ENCODE measurements at regions not wholly inside any gene's neighbourhood (a gene's known extent, or its start where the extent isn't known, plus 50 kb on each side); places are given as distances from the start of the nearest gene placed in this dataset.

DNA sequence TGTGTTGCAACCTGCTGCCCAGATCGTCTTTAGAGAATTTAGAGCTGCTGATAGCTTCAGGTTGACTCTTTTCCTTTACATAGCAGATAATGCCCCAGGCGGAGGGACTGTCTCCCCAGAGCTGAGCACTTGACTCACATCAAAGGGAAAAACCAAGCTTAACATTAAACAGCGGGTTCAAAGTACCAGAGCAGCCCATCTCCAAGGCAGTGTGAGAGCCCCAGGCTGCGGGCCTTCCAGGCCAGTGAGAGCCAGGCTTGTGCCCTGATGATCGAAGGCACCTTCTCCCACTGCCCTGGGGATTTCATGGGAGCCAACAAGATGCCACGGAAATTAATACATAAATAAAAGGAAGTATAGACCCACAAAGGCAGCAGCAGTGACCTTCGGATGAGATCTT, 275.6 kb downstream of the XXYLT1 start:
- DNase-seq (ENCODE audit: low spot score): no peak

DNA sequence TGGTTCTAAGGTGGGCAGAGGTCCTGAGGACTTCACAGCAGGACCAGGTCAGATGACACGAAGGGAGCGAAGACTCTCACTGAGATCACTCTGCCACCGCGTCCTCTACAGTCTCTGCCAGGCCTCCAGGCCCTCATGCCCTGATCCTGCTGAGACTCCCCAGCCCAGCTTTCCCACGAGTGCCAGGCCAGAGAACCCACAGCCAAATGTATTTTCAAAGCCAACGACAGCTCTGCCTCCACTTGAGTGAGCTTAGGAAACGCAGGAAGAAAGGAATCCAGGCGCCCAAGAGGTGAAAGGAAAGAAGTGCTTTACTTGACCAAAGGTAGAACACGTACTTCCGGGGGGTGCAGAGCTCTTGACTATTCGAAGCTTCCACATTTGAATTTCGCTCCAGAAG, 275.0 kb downstream of the XXYLT1 start:
- no peak for DNase-seq (ENCODE audit: low spot score)

DNA sequence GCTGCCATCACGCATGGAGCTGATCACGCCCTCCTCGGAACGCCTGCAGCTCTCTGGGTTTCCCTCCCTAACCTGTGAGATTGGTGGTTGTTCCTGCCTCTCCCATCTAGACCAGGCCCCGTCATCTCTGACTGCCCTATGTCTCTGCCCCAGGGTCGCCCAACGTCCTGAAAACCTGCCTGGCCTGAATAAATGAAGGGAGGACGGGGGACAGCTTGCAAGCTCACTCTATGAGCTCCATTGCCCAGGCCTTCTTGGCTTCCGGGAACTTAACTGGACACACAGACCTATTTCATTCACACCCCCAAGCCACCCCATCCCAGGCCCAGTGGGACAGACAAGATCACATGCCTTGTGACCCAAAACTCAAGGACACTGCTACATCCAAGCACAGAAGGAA, 274.2 kb downstream of the XXYLT1 start:
- DNase-seq (ENCODE audit: low spot score): no peak

DNA sequence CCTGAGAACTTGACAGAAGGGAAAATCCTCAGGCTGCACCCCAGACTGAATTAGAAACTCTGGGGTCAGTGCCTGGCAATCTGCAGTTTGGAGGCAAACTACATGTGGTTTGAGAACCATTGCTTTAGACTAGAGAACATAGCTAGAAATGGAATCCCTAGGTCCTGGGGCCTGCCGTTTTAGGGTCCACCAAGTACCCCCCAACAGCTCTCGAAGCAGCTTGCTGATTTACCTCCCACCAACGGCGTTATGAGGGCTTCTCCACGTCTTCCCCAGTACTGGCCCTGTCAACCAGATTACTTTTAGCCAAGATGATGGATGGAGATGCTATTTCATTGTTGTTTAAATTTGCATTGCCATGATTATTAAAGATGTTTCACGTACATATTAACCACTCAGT, 272.5 kb downstream of the XXYLT1 start:
- no peak for DNase-seq (ENCODE audit: low spot score)

DNA sequence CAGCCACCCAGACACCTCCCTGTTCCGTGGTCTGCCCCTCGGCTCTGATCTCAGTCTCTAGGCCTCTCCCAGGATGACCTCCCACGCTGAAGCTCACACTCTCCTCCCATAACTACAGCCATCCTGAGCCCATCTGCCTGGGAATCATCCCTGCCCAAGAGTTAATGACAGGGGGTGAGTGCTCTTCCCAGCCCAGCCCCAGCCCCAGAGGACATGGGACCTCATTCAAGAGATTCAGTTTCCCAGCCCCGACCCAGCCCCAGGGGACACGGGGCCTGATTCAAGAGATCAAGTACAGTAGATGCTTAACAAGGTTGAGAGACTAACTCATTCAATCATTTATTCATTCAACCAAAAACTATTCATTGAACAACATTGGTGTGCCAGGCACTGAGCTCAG, 272.0 kb downstream of the XXYLT1 start:
- DNase-seq (ENCODE audit: low spot score): no peak

DNA sequence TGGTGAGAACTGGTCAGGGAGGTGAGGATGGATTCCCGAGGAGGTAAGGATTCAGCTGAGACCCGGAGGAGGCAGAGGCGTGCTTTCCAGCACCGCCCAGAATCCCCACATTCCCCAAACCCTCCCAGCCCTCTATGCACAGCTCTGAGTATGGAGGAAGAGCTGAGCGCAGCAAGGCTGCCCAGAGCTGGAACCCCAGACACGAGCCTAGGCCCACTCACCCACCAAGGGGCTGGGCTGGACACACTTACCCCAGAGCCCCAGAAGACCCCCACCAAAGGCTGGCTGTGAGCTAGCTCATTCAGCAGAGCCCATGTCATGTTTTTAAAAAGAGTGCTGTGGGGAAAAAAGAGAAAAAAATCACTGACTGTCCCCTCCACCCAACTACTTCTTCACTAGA, 271.5 kb downstream of the XXYLT1 start:
- no peak for DNase-seq (ENCODE audit: low spot score)

DNA sequence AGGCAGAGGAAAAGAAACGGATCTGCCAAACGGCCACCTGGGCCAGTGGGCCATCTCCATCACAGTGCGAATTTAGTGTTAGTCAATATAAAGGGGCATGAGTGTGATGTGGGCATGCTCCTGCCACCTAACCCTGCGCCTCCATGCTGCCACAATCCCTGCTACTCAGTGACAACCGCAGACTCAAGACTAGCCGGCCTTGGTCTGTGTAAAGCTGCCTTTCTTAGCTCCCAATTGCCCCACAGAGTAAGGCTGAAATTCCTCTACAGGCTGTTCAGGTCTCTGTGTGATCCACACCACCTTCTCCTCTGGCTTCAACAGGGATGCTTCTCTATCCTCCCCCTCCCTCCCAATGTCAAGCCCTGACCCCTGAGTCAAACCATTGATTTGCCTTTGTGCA, 269.7 kb downstream of the XXYLT1 start:
- no peak for DNase-seq (ENCODE audit: low spot score)

DNA sequence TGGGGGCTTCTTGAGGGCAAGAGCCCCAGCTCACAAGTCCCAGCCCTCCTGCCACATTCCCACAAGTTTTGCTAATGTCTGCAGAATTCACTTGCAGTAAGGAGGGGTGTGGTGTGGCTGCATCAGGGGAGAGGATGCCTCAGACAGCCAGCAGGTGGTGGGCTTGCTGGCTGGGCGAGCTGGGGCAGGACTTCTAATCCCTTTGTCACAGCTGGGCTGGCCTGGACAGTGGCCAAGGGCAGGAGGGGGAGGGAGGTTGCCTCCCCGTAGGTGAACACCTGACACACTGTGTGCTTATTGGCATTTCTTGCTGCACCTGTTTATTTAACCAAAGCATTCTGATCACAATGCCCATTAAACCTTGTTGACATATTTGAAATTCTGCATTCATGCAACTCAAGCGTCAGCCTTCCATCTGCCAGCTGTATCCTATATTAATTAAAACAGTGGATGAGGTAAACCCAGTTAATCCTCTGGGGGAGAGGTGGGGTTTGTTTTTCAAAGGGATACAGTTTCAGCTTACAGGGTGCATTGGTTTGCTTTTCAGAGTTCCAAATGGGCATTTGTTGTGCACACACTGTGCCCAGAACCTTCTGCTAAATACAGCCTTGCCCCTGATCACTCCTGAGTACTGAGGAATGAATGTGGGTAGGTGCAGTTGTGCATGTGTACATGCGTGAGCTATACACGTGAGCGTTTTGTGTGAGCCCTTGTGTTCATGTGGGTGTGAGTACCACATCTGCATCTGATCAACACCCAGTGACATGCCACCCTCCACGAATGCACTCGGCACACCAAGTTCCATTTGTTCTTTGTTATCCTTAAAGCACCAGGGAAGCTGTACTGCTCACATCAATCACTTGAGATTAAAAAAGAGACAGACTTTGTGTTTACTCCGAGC, 268.7 kb downstream of the XXYLT1 start:
- DNase-seq (ENCODE audit: low spot score): peak; percentile 14

DNA sequence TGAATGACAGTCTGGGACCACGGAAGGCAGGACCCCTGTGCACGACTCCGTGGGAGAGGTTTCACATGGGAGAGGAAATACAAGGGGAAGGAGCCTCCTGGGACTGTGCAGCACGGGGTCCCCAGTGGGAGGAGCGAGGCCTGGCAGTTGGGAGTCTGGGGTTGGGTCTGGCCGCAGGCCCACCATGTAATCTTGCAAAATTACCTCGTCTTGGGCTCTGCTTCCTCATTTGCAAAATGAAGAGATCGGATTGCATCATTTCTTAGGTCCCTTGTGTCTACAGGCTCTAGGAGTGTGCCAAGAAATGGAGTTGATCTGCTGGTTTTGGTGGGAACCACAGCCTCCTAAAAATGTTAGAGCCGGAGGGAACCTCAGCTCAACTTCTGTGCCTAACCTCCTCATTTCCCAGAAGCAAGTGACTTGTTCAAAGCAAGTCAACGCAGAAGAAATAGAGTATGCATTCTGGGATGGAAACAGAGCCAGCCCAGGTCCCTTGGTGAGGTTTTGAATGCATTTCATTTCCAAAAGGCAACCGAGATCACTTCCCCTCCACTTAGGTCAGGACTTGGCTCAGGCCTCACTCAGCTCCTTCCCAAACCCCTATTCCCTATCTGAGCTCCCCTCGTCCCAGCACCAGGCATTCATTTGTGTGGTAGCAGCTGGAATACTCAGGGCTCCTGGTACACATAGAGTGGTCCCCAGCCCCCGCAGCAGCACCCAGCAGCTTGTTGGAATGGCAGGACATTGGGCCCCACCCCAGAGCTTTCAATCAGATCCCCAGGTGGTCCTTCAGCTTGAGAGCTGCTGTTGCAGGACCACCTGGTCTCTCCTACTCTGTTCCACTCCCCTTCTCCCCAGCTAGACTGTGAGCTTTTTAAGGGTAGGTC, 267.7 kb downstream of the XXYLT1 start:
- no peak for DNase-seq (ENCODE audit: low spot score)

DNA sequence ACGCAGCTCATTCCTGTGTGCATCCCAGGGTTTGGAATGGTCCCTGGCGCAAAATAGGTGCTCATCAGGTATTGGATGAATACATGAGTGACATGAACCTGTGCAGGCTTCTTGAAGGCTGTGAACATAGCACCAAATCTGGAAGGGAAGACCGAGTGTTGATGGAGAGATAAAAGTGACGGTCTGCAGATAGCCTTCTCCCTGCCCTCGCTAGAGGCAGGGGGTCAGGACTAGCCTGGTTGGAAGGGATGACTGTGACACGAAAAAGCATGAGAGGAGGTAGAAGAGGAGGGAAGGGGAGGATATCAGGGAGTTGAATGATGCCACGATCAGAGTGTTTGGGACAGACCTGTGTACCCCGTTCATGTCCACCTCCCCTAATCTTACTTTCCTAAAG, 267.1 kb downstream of the XXYLT1 start:
- no peak for DNase-seq (ENCODE audit: low spot score)

DNA sequence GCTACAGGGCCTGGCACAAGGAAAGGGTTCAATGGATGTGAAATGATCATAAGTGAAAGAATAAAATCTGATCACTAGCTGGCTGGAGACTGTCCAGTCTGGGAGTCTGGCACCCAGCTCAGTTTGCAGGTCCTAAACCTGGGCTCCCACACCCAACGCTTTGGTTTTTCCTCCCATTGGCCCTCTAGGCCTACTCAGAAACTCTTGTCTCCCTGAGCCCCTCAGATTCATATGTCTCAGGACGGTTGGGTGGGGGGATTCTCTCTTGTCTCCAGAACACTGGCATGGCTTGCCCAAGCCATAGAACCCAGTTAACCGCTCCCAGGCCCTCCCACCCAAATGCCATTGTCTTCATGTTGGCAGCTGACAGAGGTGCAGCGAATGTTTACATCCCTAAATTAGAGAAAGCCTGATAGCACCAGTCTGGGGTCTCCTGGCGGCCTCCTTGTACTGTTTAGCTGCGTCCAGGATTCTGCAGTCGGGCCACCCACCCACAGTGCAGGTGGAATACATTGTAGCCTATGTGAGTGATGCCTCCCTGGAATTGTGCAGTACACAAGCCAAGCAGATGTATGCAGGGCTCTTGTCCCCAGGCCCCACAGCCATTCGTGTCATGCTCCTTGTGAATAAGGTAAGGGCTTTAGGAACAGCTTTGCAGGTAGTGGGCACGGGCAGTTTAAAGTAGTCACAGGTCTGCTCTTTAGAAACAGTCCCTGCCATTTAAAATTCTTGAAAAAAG, 266.3 kb downstream of the XXYLT1 start:
- DNase-seq (ENCODE audit: low spot score): no peak

DNA sequence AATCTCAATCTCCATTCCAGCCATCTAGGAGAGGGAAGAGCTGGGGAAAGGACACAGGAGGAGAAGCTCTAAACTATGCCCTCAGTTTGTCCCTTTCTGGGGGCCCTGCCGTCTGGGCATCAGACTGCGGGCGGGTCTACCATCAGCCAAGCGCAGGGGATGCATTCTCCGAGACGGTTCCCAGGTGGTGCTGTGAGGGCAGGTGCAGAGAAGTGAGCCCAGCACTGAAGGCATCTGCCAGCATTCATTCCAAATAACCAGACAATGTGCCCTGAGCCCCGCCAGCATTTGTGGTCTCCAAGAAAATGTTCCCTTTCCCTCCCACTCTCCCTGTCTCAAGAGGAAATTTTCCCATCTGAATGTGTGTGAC, 265.7 kb downstream of the XXYLT1 start:
- no peak for DNase-seq (ENCODE audit: low spot score)

DNA sequence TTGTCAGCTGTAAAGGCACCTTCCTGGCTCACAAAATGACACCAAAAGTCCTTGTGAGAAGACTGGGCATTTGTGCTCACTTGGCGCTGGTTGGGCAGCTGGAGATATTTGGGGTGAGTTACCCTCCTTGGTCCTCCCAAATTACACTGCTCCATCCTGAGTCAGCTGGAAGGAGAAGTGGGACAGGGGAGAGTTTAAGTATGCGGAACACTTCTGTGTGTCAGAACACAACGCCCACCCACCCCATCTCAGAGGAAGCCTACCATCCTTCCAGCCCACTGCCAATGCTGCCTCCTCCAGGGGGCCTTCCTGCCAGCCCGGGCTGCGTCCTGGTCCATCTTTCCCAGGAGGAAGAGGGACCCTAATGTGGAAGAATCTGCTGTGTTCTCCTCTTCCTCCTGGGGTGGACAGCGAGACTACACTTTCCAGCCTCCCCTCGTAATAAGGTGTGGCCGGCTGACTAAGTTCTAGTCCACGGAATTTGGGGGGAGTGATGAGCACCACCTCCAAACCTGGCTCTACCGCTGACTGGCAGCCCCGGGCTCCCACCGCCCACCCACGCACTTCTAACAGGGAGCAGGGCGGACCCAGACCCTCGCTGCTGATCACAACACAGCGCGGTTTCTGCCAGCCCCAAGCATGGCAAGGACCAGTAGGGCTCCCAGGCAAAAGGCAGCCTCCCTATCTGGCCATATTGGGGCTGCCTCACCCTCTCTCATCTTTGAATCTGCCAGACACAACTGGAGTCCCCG, 265.0 kb downstream of the XXYLT1 start:
- no peak for DNase-seq (ENCODE audit: low spot score)

DNA sequence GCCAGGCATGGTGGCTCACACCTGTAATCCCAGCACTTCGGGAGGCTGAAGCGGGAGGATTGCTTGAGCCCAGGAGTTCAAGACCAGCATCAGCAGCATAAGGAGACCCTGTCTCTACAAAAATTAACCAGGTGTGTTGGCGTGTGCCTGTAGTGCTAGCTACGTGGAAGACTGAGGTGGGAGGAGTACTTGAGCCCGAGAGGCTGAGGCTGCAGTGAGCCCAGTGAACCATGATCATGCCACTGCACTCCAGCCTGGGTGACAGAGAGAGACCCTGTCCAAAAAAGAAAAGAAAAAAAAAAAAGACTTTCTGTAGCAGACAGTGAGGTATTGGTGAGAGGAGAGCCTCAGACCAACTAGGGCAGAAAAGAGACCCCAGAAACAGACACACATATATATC, 263.8 kb downstream of the XXYLT1 start:
- no peak for DNase-seq (ENCODE audit: low spot score)

DNA sequence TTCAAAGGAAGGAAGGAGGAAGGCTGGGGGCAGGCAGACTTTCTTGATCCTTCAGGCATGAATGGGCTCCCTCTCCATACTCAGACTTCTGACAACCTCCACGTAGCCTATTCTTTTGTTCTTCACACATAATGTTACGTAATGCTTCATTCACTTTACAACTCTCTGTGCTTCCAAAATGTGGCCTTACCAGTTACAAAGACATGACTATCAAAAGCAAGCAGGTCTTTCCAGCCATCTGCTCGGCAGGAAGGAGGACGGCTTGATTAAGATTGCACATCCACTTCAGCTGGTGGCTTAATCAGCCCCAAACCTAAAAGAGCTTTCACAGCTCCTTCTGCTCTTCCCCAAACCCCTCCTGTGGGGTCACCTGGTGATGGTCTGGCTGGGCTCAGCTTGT, 263.2 kb downstream of the XXYLT1 start:
- DNase-seq (ENCODE audit: low spot score): no peak

DNA sequence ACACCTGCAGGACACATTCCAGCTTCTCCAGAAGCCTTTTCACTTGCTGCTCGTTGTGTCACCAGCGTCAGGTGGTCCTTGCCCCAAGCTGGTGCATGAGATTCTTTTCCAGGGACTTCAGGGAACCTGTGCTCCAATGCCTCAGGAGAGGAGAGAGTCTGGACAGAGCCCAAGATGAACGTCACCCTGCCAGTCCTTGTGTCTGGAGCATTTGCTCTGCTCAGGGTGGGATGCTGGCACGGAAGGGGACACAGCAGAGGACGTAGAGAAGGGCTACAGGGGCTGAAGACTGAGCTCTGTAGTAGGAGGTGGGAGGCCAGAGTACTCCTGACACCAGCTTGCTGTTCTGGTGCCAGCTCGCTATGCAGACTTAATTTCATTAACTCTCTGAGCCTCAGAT, 262.1 kb downstream of the XXYLT1 start:
- no peak for DNase-seq (ENCODE audit: low spot score)

DNA sequence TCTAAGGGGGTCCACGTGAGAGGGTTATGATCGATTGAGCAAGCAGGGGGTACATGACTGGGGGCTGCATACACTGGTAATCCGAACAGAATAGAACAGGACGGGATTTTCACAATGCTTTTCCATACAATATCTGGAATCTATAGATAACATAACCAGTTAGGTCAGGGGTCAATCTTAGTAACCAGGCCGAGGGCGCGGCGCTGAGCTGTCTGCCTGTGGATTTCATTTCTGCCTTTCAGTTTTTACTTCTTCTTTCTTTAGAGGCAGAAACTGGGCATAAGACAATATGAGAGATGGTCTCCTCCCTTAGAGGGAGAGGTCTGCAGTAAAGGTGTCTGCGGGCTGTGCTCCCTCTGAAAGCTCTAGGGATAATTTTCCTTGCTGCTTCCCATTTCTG, 261.3 kb downstream of the XXYLT1 start:
- no peak for DNase-seq (ENCODE audit: low spot score)

DNA sequence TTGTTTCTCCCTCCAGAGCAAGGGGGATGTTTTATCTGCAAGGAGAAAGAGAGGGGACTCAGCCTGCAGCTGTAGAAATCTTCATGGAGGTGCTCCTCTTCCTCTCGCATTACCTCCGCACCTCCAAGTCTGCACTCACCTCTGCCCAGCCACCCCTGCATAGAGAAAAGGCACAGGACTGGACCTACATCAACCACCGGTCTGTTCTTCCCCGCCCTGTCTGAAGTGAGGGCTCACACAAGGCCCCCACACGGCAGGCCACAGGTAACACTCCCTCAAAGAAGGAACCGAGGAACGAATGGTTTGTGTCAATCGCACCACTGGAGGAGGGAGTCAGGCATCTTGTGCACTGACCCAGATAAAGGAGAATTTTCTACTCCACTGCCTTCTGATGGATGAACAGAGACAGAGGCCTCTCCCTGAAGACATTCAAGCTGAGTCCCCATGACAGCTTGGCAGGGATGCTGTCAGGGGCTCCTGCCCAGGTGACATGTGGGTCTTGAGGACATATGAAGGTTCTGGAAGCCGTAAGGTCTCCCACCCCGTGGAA, 260.3 kb downstream of the XXYLT1 start:
- DNase-seq (ENCODE audit: low spot score): no peak

DNA sequence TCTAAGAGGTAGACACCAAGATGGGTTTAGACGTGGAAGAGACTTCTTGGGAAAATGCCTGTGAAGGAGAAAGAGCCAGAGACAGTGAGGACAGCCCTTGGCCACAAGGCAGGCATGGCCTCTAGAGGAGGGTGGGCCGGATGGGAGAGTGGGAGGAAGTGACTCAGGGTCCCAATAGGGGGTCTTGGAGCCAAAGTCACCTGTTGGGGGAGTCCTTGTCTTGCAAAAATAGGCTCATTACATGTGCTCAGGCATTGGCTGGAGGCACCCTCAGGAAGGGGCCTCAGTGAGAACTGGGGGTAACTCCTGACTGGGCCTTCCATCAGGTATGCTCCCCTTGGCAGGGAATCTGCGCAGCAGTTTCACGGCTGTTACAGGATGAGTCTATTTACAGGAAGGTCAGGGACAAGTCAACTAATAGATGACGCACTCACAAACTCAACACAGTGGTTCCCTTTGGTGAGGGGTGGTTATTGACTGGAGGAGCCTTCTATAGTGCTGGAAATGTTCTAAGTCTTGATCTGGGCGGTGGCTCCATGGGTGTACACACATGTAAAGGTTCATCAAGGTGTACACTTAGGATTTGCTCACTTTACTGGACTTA, 259.6 kb downstream of the XXYLT1 start:
- DNase-seq (ENCODE audit: low spot score): no peak

DNA sequence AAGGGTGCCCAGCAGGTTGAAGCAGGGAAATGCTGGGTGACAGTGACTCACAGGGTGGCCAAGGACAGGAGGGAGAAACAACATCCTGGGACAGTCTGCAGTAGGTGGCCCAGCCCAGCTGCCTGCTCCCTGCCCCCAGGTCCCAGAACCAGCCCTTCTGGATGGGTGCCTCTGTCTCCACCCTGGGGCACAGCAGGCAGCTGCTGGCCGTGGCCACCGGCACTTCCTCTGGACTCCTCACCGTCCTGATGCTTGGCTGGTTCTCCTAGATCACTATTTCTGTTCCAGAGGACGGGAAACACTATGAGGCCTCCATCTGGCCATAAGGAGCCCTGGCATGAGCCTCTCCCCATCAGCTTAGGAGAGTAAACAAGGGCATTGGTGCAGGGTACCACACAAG, 258.9 kb downstream of the XXYLT1 start:
- DNase-seq (ENCODE audit: low spot score): no peak

DNA sequence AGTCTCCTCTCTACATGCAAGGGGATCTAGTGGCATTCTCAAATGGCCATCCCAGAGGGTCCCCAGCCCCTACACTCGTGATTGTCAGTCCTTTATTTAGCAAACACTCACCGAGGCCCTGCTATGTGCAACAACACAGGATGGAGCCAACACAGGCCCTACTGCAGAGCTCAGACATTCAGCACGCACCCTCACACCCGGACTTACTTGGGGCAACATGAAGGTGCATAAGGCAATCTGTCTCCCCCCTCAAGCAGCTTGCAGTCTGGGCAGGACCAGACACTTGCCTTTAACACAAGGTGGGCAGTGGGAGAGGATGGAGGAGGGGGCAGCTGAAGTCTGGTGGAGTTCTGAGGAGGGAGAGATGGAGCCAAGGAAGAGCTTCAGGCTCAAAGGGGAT, 258.4 kb downstream of the XXYLT1 start:
- no peak for DNase-seq (ENCODE audit: low spot score)

All from hematopoietic multipotent progenitor cell treated with erythropoietin and hydrocortisone succinate and interleukin-3 and kit ligand, for 17 days (in vitro differentiated cells).